Forelimb muscle (tissue), 1 donor: ENCODE measurements at regions not wholly inside any gene's neighbourhood (a gene's known extent, or its start where the extent isn't known, plus 50 kb on each side); places are given as distances from the start of the nearest gene placed in this dataset.

ENCODE experiments used
- DNase-seq: peaks from one replicate; pipeline ENCODE4 v3.0.0-alpha.2; 2013; ENCODE audit warnings: low read depth

DNA sequence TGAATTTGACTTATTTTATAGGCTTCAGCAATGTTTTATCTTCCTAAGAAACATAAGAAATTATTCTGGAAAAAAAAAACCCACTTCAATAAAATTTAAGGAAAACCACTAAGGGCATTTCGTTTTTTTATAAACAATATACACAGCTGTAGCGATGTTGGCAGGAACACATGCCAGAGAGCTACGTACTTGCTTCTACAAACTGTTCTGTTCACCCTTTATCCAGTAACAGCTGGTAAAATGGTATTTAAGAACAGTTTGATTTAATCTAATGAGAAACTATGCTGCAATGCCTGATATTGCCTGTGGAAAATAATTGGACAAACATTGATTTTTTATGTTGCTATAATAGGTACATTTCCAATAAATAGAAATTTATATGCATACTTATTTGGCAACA is 137.2 kb upstream of the DACH1 start:
- DNase-seq, result peak; percentile 51

DNA sequence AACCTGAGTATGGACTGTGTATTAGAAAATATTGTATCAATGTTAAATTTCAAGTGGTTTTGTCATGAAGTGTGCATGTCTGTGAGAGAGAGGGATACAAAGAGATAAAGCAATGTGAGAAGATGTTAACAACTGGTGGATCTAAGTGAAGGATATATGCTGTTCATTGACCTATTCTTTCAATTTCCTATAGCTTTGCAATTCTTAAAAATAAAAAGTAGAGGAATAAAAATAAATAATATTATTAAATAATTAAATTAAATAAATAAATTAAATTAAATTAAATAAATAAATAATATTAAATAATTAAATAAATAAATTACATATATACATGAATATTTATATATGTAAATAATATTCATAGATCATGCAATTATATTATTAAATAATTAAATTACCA is 131.2 kb upstream of the DACH1 start:
- no peak for DNase-seq

DNA sequence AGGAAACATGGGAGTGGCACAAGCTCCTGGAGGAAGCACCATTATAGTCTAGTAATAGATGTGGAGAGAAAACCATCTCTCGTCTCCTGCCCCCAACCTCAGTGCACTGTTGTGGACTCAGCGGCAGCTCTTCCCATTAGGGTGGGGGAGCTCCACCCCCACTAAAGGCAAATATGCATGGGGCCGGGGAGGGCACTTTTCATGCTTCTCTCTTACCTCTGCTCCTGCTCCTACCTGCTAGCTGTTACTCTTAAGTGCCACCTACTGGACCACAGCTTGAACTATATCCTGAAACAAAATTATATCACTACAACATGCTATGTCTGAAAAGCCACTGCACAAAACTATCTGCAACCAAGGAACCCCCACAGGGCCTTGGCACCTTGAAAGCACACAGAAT is 112.6 kb upstream of the DACH1 start:
- DNase-seq, result no peak

DNA sequence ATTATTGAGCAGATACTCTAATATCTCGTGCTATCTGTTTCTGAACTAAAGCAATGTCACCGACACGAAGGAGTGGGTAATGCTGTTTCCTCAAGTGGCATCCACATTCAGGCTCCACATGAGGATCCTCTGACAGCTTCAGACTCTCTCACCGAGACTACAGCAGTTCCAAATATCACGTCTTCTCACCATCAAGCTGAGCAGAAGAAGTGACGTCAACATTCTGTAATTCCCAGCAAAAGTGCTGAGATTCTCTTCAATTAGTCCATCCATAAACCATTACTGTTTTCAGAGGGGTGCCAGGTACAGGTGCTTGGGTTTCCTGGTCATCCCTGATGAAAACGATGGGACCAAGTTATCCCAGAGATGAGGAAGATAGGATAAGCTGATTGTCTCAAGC is 110.0 kb upstream of the DACH1 start:
- no peak for DNase-seq

DNA sequence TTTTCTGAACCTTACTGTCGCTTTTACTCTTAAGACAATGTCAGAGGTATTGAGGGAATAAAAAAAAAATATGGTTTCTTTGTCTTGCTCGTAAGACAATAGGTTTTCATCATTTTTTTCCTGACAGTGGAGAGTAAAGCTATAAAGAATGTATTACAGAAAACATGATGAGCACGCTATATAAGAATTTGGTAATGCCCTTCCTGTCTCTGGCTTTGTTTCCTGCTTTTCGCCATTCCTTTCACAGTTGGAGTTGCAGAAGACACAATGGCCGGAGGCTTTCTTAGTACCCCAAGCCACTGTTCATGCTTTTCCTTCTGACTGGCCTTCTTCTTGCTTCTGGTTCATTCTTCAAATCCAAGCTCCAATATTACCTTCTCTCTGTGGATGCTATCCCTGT is 101.0 kb upstream of the DACH1 start:
- no peak for DNase-seq

DNA sequence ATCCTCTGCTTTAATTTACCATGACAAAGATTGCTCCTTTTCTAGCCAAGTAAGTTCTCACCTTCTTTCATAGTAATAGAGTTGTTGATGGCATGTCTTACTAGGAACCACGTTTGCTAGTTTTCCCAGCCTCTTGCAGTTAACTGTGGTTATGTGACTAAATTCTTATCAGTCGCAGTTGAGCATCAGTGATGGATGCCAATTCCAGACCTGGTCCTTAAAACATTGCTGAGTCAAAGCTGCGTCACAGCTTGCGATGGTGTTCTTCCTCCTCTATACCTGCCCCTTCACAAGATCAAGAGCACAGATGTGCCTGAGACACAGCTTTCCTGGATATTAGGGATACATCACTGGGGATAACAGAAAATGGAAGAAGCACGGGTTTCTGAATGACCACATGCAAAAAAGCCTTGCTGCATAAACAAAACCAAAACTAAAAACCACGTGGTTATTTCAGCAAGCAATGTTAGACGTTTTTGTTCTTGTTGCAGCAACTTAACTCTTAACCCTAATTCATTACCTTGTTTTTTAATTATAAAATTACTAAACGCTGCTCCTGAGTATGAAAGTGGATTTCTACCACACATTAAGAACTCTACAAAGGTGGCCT is 97.6 kb upstream of the DACH1 start:
- no peak for DNase-seq

DNA sequence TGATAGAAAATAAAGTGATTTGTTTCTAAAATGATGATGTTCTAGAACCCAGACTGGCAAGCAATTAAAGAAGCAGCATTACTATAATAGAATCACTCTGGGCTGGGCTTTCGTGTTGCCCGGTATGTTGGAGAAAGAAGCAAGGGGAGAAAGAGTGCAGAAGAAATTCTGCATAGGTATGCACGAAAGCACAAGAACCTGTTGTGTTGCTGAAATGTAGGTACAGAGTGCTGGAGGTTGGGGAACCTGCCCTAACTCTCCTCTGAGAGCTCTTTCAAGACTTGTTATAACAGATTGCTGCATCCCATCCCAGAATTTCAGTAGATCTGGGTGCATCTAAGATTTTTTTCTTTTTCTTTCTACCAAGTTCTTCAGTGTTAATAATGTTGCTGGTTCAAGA is 95.7 kb upstream of the DACH1 start:
- DNase-seq, result no peak

DNA sequence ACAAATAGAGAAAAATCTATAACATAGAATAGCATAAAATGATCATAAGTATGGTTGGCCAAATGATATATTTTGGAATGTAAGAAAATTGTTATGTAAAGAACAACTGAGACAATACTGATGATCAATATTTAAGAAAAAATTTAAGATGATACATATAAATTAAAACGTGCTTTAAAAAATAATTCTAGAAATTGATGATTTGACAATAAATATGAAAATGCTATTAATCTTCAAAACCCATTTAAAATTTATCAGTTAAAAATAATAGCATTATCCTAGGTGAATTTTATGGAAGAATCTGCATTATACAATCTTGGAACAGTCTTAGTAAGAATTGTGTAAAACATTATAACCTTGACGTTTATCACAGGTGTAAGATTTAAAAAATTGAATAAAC is 95.1 kb upstream of the DACH1 start:
- no peak for DNase-seq

DNA sequence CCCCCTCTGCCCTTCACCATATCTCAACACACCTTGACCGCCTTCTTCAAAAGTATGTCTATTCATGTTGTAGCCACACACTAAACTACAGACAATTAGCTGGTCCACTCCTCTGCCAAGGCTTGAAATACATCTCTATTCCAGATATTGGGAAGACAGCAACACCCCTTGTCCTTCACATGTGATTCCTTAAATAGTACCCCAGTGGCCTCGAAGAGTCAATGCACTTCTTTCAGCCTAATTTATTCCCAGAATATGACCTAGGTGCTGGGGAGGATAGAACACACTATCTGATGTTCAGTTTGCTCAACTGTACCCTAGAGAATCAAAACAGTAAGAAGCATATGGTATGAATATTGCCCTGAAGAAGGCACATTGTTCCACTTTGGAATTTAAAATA is 82.4 kb upstream of the DACH1 start:
- no peak for DNase-seq

DNA sequence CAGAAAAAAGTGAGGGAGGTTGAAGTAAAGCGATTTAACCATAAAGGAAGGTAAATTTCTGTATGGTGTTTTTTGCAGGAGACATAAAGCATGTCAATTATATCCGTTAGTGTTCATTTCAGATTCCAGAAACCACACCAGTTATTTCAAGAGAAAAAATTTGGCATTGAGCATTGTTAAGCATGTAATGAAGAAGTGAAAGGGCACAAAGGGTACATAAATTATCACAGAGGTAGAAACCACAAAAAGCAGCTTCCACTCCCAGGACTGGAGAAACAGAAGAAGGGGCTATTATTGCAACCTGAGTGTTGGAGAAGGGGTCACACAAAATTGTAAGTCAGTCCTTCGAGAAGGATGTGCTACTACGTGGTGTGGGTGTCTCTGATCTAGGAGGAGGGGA is 72.2 kb upstream of the DACH1 start:
- no peak for DNase-seq

DNA sequence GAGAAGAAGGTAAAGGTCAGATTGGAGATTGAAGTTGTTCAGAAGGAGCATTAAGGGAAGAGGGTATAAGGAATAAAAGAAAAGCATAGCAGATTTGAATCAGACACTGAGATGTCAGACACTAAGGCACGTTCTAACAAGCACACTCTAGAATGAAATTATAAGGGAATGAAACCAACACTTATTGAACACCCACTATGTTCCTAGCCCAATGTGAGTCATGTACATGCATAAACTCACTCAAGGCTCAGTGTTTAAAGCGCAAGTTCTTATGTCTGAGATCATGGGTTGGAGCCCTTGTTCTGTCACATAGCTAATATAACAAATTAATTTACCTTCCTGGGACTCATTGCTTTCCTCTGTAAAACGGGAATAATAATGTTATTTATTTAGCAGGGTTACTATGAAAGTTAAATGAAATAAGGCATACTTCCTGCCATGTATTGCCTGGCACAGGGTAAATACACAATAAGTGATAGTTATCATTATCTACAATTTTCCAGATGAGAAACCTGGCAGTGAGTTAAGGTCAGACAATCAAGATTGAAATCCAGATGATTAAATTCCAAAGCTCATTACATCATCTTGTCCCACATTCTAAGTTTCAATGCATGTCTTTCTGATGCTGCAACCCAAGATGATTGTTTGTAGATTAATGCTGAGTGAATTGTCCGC is 68.3 kb upstream of the DACH1 start:
- no peak for DNase-seq

DNA sequence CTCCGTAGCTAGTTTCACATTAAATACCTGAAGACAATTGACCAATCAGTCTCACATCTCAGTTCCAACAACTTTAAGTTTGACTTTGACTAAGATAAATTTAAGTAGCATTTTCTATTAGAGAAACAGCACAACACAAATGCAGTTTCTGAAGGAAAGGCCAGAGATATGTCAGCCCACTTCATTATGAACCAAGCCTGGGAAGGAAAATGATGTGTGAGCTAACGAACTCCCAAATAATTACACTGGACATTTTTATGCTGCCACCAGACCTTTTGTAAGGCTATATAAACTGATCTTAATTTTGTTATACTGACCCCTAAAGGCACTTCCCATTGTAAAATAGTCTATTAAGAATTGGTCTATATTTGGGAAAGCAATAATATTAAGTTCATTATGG is 57.9 kb upstream of the DACH1 start:
- DNase-seq, result no peak

DNA sequence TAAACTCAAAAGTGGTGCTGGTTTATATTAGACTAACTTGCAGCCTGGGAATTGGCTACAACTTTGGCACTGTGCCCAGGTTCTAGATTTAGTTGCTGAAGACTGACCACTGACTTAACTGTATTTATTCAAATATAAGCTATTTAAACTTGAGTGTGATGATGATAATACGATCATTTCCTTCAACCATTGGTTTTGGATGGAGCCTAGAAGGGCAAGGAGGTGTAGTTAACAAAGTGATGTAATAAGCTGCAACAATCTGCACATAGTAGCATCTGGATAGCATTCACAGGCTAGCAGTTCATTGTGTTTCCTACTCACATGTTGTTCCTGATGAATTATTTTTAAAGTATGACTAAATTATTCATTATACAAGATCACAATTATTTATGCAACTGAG is 55.2 kb upstream of the DACH1 start:
- no peak for DNase-seq
